BE2C (cell line): ENCODE measurements at regions not wholly inside any gene's neighbourhood (a gene's known extent, or its start where the extent isn't known, plus 50 kb on each side); places are given as distances from the start of the nearest gene placed in this dataset.

ENCODE experiments used
- DNase-seq: peaks from one replicate; pipeline ENCODE4 v3.0.0-alpha.2; 2020
- H3K27me3 ChIP-seq: fragments of 250-450 bp; sonication (Bioruptor Pico); 2 replicates; pipeline ENCODE4 v1.5.1; 2020; ENCODE audit warnings: mild to moderate bottlenecking
- H3K36me3 ChIP-seq: fragments of 250-450 bp; sonication (Bioruptor Pico); 2 replicates; pipeline ENCODE4 v1.5.1; 2020; ENCODE audit warnings: mild to moderate bottlenecking
- H3K4me1 ChIP-seq: fragments of 250-450 bp; sonication (Bioruptor Pico); 2 replicates; pipeline ENCODE4 v1.5.1; 2020
- H3K4me3 ChIP-seq: 2 replicates; pipeline ENCODE4 v1.5.1; 2011; ENCODE audit warnings: low read depth, low read length
- H3K9me3 ChIP-seq: fragments of 250-450 bp; sonication (Bioruptor Pico); 2 replicates; pipeline ENCODE4 v1.5.1; 2020
- TF ChIP-seq, protein P1 (sequence below): IDR thresholded peaks from 2 replicates; pipeline ENCODE4 v1.5.1; 2012; ENCODE audit warnings: mild to moderate bottlenecking, low read depth, low read length

DNA sequence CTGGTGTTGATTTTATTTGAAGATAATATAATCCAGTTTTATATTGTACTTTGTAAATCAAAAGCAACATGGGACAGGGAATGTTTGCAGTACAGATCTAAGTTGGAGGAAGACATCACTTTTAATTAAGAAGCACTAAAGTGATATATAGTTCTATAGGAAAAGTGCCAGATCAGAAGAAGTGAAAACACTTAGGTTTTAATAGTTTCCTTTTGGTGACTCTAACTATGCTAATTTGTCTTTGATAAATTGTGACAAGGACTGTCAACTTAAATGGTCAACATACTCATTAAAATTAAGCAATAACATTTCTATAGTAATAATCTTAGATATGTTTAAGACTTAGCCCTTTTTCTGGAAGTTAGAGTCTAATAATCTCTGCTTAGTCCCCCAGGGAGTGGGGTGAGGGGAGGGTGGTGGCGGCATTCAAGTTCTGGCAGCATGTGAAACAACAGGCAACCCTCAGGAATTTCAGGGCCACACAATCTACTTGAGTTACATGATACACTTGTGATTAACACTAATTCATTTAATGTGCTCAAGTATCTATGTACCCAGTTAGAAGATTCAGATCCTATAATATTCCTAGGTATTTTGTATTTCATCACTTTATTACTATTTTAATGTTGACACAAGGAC, 1026.5 kb downstream of the NR2F1-AS1 start:
- TF ChIP-seq, protein P1, sequence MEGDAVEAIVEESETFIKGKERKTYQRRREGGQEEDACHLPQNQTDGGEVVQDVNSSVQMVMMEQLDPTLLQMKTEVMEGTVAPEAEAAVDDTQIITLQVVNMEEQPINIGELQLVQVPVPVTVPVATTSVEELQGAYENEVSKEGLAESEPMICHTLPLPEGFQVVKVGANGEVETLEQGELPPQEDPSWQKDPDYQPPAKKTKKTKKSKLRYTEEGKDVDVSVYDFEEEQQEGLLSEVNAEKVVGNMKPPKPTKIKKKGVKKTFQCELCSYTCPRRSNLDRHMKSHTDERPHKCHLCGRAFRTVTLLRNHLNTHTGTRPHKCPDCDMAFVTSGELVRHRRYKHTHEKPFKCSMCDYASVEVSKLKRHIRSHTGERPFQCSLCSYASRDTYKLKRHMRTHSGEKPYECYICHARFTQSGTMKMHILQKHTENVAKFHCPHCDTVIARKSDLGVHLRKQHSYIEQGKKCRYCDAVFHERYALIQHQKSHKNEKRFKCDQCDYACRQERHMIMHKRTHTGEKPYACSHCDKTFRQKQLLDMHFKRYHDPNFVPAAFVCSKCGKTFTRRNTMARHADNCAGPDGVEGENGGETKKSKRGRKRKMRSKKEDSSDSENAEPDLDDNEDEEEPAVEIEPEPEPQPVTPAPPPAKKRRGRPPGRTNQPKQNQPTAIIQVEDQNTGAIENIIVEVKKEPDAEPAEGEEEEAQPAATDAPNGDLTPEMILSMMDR = no peak

DNA sequence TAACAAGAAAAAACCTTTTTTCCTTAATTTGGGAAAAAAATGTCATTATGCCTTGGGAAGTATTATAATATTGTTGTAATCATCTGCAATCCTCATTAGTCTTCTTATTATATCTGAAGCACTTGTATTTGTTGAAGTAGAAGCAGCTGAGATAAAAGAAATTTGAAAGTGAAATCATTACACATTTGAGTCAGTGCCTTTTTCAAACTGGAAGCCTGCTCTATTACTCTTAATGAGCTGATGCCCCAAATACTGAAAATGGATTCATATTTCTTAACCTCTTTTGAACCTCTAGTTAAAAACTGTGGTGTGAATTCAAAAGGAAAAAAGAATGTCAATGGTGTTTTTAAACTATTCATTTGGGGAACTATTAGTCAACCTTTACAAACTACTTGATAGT, 1027.7 kb downstream of the NR2F1-AS1 start:
- H3K4me1 ChIP-seq = no peaks in the 10 kb centered on the region; the same call in 1 of the 2 replicates
- DNase-seq = no peak
- no peak overlapping the region for H3K4me3 ChIP-seq
- H3K36me3 ChIP-seq = no peaks in the 10 kb centered on the region
- TF ChIP-seq, protein P1 = no peak
- H3K27me3 ChIP-seq = no peaks in the 10 kb centered on the region
- H3K9me3 ChIP-seq = no peaks in the 10 kb centered on the region; the same call in 1 of the 2 replicates

More for the DNA sequence above, 1026.5 kb downstream of the NR2F1-AS1 start:
- H3K36me3 ChIP-seq = no peaks in the 10 kb centered on the region
- no peaks in the 10 kb centered on the region; the same call in 1 of the 2 replicates for H3K9me3 ChIP-seq
- H3K4me3 ChIP-seq = no peak overlapping the region
- DNase-seq = no peak
- H3K27me3 ChIP-seq = no peaks in the 10 kb centered on the region
- no peaks in the 10 kb centered on the region; the same call in 1 of the 2 replicates for H3K4me1 ChIP-seq

DNA sequence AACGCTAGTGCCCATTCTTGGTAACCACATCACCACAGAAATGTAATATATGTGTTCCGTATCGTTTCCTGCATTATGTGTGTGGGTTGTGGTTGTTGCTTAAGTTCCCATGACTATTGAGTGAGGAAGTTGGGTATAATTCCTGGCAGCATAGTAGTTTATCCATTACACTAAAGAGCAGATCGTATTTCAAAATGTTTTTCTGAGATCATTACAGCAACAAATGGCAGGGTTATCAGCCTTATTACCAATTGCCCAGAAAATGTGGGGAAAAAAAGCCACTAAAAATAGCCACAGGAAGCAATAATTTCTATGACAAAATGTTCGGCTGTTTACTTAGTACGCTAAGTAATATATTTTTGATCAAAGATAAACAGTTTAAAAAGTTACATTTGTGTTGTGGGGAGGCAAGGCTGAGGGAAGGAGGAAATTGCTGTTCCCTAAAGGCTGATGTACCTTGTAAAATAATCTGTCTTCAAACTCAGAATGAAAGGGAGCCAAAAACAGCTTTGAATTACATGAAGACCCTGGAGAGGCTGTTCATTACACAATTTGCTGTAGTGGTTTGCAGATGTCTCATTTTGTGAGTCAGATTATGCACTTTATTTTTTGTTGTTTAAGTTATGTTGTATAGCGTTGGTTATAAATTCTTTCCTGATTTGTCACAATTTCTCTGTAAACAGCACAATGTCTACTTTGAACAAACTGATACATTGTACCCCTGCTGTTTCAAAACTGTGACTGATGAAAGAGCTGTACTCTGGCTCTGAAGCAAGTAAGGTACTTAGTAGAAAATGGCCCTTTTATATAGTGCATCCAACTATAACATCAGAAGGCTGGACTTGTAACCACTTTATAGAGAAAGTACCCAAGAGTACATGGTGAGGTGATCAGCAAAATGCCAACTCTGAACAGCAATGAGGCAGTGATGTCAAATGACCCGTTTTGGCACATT, 1028.5 kb downstream of the NR2F1-AS1 start:
- no peak for DNase-seq
- Histone ChIP-seq H3K4me1 (no peaks in the 10 kb centered on the region; the same call in 1 of the 2 replicates), H3K27me3 (no peaks in the 10 kb centered on the region), H3K9me3 (no peaks in the 10 kb centered on the region; the same call in 1 of the 2 replicates), H3K4me3 (no peak overlapping the region), H3K36me3 (no peaks in the 10 kb centered on the region)
- TF ChIP-seq, protein P1 = no peak

DNA sequence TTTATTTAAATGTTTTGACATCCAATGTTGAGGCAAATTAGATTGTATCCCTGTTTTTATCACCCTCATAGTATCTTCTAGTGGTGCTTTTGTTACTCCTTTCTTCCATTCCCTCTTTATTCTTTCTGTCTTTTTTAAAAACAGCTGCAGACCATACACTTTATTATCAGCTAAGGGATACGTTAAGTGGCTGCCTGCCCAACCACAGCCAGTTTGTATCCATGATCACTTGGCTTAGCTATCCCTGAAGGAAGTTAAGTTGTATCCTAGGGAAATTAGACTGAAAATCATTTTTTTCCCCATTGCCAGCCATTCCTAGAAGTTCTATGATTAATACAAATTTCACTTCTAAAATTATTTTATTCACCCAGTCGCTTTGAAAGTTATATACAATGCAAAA, 1032.7 kb downstream of the NR2F1-AS1 start:
- H3K27me3 ChIP-seq = no peaks in the 10 kb centered on the region
- DNase-seq = no peak
- TF ChIP-seq, protein P1 = no peak
- no peaks in the 10 kb centered on the region for H3K9me3 ChIP-seq
- no peaks in the 10 kb centered on the region for H3K36me3 ChIP-seq
- no peak overlapping the region for H3K4me3 ChIP-seq
- H3K4me1 ChIP-seq = no peaks in the 10 kb centered on the region; the same call in 1 of the 2 replicates

DNA sequence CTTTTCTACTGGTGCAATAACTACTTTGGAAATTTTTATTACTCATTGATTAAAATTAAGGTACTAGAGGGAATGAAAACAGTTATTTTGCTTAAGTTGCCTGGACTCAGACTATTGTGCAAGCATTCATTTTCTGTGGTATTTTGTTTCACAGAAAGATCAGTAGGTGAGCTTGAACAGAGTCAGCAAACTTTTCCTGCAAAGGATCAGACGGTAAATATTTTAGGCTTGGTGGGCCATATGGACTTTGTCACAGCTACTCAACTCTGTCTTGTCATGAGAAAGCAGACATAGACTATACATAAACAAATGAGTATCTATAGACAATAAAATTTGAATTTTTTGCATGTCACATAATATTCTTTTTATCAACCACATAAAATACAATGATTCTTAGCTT, 1036.4 kb downstream of the NR2F1-AS1 start:
- Histone ChIP-seq H3K4me3 (no peak overlapping the region), H3K4me1 (no peaks in the 10 kb centered on the region; the same call in 1 of the 2 replicates), H3K9me3 (no peaks in the 10 kb centered on the region), H3K36me3 (no peaks in the 10 kb centered on the region), H3K27me3 (no peaks in the 10 kb centered on the region)
- TF ChIP-seq, protein P1 = no peak
- DNase-seq = no peak

DNA sequence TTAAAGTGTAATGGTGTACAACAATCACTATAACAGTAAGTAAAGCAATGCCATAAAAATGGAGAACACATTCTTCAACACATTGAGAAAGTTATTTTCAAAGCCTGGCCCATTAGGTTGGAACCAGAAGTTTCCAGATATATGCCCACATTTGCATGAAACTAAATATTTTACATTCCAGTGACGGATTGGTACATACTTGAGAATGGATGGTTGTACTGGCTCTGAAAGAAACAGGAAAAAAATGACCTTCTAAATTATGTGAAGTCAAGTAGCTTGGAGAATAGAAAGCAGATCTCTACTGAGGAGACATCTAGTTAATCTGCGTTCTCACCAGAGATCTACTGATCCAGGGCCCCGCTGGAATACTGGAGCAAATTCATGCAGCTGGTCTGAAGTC, 1037.0 kb downstream of the NR2F1-AS1 start:
- H3K36me3 ChIP-seq = no peaks in the 10 kb centered on the region
- no peaks in the 10 kb centered on the region for H3K9me3 ChIP-seq
- TF ChIP-seq, protein P1 = no peak
- H3K4me1 ChIP-seq = no peaks in the 10 kb centered on the region; the same call in 1 of the 2 replicates
- H3K4me3 ChIP-seq = no peak overlapping the region
- H3K27me3 ChIP-seq = no peaks in the 10 kb centered on the region
- DNase-seq = no peak
